Suprapubic skin (tissue), 4 donors: ENCODE measurements at regions not wholly inside any gene's neighbourhood (a gene's known extent, or its start where the extent isn't known, plus 50 kb on each side); places are given as distances from the start of the nearest gene placed in this dataset.
A peak's percentile ranks its signal among the peaks of the same experiment; 100 is the strongest.

Experiments used
- DNase-seq, 2 donors: peaks; one replicate each; pipeline ENCODE4 v3.0.0-alpha.2; 2019; ENCODE audit warnings: low spot score in 2 of 2
- H3K27ac ChIP-seq: fragments of 200-600 bp; sonication (generic); one replicate; pipeline ENCODE4 v1.5.1; 2019
- H3K27me3 ChIP-seq: fragments of 200-600 bp; sonication (generic); one replicate; pipeline ENCODE4 v1.5.1; 2019
- H3K36me3 ChIP-seq: fragments of 200-600 bp; sonication (generic); one replicate; pipeline ENCODE4 v1.5.1; 2019
- H3K4me1 ChIP-seq: fragments of 200-600 bp; sonication (generic); one replicate; pipeline ENCODE4 v1.5.1; 2019
- H3K4me3 ChIP-seq: fragments of 200-600 bp; sonication (generic); one replicate; pipeline ENCODE4 v1.5.1; 2019; ENCODE audit warnings: mild to moderate bottlenecking
- H3K9me3 ChIP-seq: fragments of 200-600 bp; sonication (generic); one replicate; pipeline ENCODE4 v1.5.1; 2019
- CTCF ChIP-seq, 2 donors: fragments of 200-600 bp in 1 of 2; fragments of 450-650 bp in 1 of 2; sonication (generic) in 1 of 2; IDR thresholded peaks; one replicate each; pipeline ENCODE4 v1.5.1; 2016 to 2019; ENCODE audit warnings: antibody characterized with exemption in 2 of 2, mild to moderate bottlenecking in 1 of 2, moderate library complexity in 1 of 2
- EP300 ChIP-seq: sonication (generic); formaldehyde crosslinking; IDR thresholded peaks from one replicate; pipeline ENCODE4 v1.6.1; 2017; ENCODE audit warnings: antibody characterized with exemption
- POLR2A ChIP-seq, 2 donors: fragments of 450-650 bp; IDR thresholded peaks; one replicate each; pipeline ENCODE4 v1.6.1; 2017; ENCODE audit warnings: antibody characterized with exemption in 2 of 2, mild to moderate bottlenecking in 2 of 2, moderate library complexity in 2 of 2
- POLR2AphosphoS5 ChIP-seq, 3 donors: sonication (generic); formaldehyde crosslinking; IDR thresholded peaks; one replicate each; pipeline ENCODE4 v1.6.1; 2017; ENCODE audit warnings: antibody characterized with exemption in 3 of 3
- WGBS: methylation state at CpG from one replicate; pipeline ENCODE4 v1.1.5; 2018; 5-methylcytosine and 5-hydroxymethylcytosine counted together

DNA sequence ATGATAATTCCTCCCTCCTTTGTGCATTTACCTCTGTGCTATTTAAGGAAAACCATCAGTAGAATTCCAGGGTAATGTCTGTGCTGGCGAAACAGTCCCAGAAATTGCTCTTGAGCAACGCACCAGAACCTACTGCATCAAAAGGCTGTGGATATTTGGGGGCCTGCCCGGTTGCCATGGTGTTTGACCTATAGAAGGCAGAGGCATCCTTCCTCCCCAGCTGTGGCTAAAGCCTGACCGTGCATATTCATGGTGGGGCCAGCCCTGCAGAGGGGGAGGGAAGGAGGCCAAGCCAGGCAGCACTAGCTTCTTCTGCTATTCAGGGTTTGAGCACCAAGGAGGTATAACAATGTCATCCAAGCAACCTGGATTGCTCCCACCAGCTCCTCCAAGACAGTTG is 215.0 kb upstream of the E2F8 start:
- H3K4me3 ChIP-seq: no peak overlapping the region
- DNase-seq: peak in 1 of 2 donors; percentile 70
- peaks cover 2% of the 10 kb centered on the region for H3K4me1 ChIP-seq
- 57% methylated on average over 4 of the region's 4 CpGs for WGBS
- H3K36me3 ChIP-seq: no peaks in the 10 kb centered on the region
- no peaks in the 10 kb centered on the region for H3K27me3 ChIP-seq
- H3K27ac ChIP-seq: no peak overlapping the region
- H3K9me3 ChIP-seq: no peaks in the 10 kb centered on the region
- no peak for TF ChIP-seq EP300
- TF ChIP-seq POLR2A (IDR thresholded peaks at IDR 0.05): no peak

DNA sequence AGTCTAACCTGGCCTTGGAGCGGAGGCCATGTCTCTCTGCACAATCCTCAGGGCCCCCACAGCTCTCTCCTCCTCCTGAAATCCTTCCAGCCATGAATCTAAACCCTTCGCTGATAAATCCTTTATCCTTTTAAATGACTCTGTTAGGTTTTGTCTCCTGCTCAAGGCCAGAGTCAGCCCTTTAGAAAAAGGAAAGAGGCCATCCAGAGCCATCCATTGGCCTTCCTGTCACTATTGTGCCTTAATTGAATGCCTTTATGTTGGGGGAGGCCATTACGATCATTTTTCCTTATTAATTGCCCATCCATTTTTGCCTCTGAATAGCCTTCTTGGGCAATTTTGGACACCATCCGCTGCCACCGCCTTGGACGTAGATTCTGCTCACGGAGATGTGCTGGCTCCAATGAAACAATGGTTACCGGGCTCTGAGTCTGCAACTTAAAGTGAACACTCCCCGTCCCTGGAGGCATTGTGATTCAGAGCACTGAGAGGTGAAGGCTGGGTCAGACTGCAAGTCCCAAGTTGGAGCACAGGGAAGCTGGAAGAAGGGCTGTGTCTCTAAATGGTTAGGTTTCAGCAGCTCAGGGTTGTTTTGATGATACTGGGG is 213.0 kb upstream of the E2F8 start:
- no peak for DNase-seq
- H3K27ac ChIP-seq: no peak overlapping the region
- 77% methylated on average over 9 of the region's 9 CpGs for WGBS
- no peaks in the 10 kb centered on the region for H3K4me1 ChIP-seq
- no peaks in the 10 kb centered on the region for H3K36me3 ChIP-seq
- TF ChIP-seq POLR2A (IDR thresholded peaks at IDR 0.05) (no peak), CTCF (IDR thresholded peaks at IDR 0.05) (no peak), POLR2AphosphoS5 (IDR thresholded peaks at IDR 0.05) (no peak), EP300 (no peak)
- H3K27me3 ChIP-seq: no peaks in the 10 kb centered on the region
- H3K9me3 ChIP-seq: no peaks in the 10 kb centered on the region
- no peak overlapping the region for H3K4me3 ChIP-seq

- no peak overlapping the region for H3K4me3 ChIP-seq
- no peaks in the 10 kb centered on the region for H3K36me3 ChIP-seq
- TF ChIP-seq POLR2A (IDR thresholded peaks at IDR 0.05) (no peak), CTCF (IDR thresholded peaks at IDR 0.05) (no peak), POLR2AphosphoS5 (IDR thresholded peaks at IDR 0.05) (no peak), EP300 (no peak)
- no peaks in the 10 kb centered on the region for H3K9me3 ChIP-seq
- H3K4me1 ChIP-seq: no peaks in the 10 kb centered on the region
- no peaks in the 10 kb centered on the region for H3K27me3 ChIP-seq
- DNase-seq: no peak
- H3K27ac ChIP-seq: no peak overlapping the region
Observed at GRCh38 chr11:19451609-19452008, 210.9 kb upstream of the E2F8 start.

DNA sequence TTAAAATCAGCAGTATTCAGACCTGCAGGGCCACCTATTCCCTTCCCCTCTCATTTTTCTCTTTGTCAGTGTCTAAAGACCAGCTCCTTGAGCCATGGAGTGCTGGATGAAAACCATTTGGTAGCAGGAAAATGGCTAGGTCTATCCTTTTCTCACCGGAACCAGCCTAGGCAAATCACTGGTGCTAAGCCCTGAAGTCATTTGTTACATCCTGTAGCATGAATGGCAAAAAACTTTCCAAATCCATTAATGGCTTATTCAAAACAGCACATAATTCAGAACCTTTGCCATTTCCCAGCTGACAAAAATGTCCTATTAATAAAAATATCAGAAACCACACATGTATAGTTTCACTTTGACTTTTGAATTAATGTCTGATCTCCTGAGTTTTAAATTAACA is 209.5 kb upstream of the E2F8 start:
- WGBS: 61% methylated on average over 1 of the region's 1 CpG
- H3K27ac ChIP-seq: no peak overlapping the region
- no peak for TF ChIP-seq POLR2A (IDR thresholded peaks at IDR 0.05)
- TF ChIP-seq EP300: no peak
- TF ChIP-seq CTCF (IDR thresholded peaks at IDR 0.05): no peak
- TF ChIP-seq POLR2AphosphoS5 (IDR thresholded peaks at IDR 0.05): no peak
- H3K27me3 ChIP-seq: no peaks in the 10 kb centered on the region
- no peak for DNase-seq
- no peaks in the 10 kb centered on the region for H3K9me3 ChIP-seq
- H3K36me3 ChIP-seq: no peaks in the 10 kb centered on the region
- H3K4me3 ChIP-seq: no peak overlapping the region
- no peaks in the 10 kb centered on the region for H3K4me1 ChIP-seq

- H3K36me3 ChIP-seq: no peaks in the 10 kb centered on the region
- WGBS: 76% methylated on average over 2 of the region's 2 CpGs
- no peak for DNase-seq
- no peak overlapping the region for H3K4me3 ChIP-seq
- H3K27ac ChIP-seq: no peak overlapping the region
- H3K4me1 ChIP-seq: no peaks in the 10 kb centered on the region
- TF ChIP-seq EP300: no peak
- no peaks in the 10 kb centered on the region for H3K9me3 ChIP-seq
- H3K27me3 ChIP-seq: no peaks in the 10 kb centered on the region
Observed at GRCh38 chr11:19448651-19449050, 207.9 kb upstream of the E2F8 start.

- TF ChIP-seq POLR2A (IDR thresholded peaks at IDR 0.05) (no peak), EP300 (no peak), POLR2AphosphoS5 (IDR thresholded peaks at IDR 0.05) (no peak), CTCF (IDR thresholded peaks at IDR 0.05) (no peak)
- no peaks in the 10 kb centered on the region for H3K27me3 ChIP-seq
- WGBS: 51% methylated on average over 5 of the region's 5 CpGs
Observed at GRCh38 chr11:19447150-19447566, 206.4 kb upstream of the E2F8 start.

More at GRCh38 chr11:19447150-19447566, 206.4 kb upstream of the E2F8 start:
- H3K4me1 ChIP-seq: peaks cover 2% of the 10 kb centered on the region
- H3K9me3 ChIP-seq: no peaks in the 10 kb centered on the region
- no peak overlapping the region for H3K4me3 ChIP-seq
- no peak overlapping the region for H3K27ac ChIP-seq
- no peak for DNase-seq
- no peaks in the 10 kb centered on the region for H3K36me3 ChIP-seq
